ENCODE measurements at regions not wholly inside any gene's neighbourhood (a gene's known extent, or its start where the extent isn't known, plus 50 kb on each side); places are given as distances from the start of the nearest gene placed in this dataset.

DNA sequence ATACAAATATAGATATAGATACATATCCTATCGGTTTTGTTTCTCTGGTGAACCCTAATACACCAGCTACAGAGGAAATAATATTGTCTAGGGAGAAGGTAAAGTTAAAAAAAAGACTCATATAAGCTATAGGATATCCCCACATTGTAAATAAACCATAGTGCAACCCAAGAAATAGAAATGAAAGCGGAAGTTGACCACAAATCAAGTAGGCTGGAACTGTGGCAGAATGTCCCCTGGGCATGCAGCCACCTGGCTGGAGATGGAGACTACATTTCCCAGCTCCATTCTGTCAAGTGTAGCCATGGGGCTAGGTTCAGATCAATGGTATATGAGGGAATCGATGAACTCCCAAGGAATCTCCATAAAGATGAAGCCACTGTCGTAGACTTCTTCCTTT, 70.1 kb upstream of the RPS6KA2 start:
- Histone ChIP-seq H3K9ac (ENCODE audit: insufficient read length) (no peak overlapping the region), H3K4me3 (no peak overlapping the region), H3K36me3 (ENCODE audit: insufficient read depth, low read length) (no peaks in the 10 kb centered on the region), H3K27ac (no peak overlapping the region), H3K9me3 (ENCODE audit: low read depth, low read length) (no peaks in the 10 kb centered on the region)
- DNase-seq (ENCODE audit: low read depth, low spot score), result no peak
- TF ChIP-seq FOXP2 (optimal IDR thresholded peaks at IDR 0.05; ENCODE audit: control extremely low read depth, extremely low read length, insufficient read depth), result no peak
- no peak for TF ChIP-seq POLR2AphosphoS5 (IDR thresholded peaks at IDR 0.05; ENCODE audit: borderline replicate concordance, low read depth, low read length)
- TF ChIP-seq EZH2 (IDR thresholded peaks at IDR 0.05), result no peak

DNA sequence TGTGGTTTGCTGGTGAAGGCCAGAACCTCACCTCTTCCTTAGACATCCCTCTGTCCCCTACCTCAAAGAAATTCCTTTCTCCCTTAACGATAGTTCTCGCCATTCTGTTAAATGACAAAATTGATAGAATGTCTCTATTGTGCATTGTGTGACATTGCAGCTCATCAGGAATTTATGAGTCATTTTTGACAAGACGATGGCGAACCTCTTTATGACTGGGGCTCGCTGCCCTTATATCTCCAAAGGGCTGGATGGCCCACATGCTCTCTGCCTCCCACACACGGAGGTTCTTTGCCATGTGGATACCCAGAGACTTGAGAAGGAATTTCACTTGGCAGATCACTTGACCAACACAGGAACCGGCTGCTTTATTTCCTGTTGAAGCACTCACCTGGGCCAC, 66.8 kb upstream of the RPS6KA2 start:
- DNase-seq (ENCODE audit: low read depth, low spot score), result no peak
- H3K9ac ChIP-seq (ENCODE audit: insufficient read length), result no peak overlapping the region
- TF ChIP-seq FOXP2 (optimal IDR thresholded peaks at IDR 0.05; ENCODE audit: control extremely low read depth, extremely low read length, insufficient read depth) (no peak), EZH2 (IDR thresholded peaks at IDR 0.05) (no peak)

DNA sequence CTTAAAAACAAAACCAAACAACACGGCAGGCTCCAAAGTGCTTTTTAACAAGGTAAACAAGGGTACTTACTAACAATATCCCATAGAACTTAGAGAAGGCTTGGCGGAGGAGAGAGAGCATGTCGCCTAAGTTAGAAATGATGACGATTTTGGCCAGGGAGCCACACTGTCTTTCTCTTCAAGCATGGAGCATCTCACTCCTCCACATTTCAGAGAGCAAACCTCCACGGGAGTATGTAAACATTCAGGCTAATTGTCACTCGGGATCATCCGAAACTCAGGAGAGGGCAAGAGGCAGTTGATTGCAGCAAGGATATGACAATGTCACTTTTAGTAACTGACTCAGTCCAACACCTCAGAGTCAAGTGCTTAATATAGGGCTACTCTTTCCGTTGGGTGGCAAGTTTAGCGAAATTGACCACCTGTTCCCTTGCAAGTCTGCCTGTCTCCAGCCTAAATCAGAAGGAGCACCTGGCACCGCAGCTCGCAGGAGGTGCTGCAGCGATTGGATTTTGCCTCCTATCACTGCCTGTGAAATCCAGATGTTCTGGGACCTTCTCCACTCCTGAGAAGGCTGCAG, 65.8 kb upstream of the RPS6KA2 start:
- Histone ChIP-seq H3K9me3 (ENCODE audit: low read depth, low read length) (no peaks in the 10 kb centered on the region), H3K36me3 (ENCODE audit: insufficient read depth, low read length) (no peaks in the 10 kb centered on the region), H3K9ac (ENCODE audit: insufficient read length) (no peak overlapping the region), H3K4me3 (no peak overlapping the region), H3K27ac (no peak overlapping the region)
- DNase-seq (ENCODE audit: low read depth, low spot score), result no peak
- no peak for TF ChIP-seq FOXP2 (optimal IDR thresholded peaks at IDR 0.05; ENCODE audit: control extremely low read depth, extremely low read length, insufficient read depth)
- no peak for TF ChIP-seq EZH2 (IDR thresholded peaks at IDR 0.05)
- TF ChIP-seq POLR2AphosphoS5 (IDR thresholded peaks at IDR 0.05; ENCODE audit: borderline replicate concordance, low read depth, low read length), result no peak

More for the DNA sequence above, 66.8 kb upstream of the RPS6KA2 start:
- no peak overlapping the region for H3K27ac ChIP-seq
- H3K9me3 ChIP-seq (ENCODE audit: low read depth, low read length), result no peaks in the 10 kb centered on the region
- no peak overlapping the region for H3K4me3 ChIP-seq
- H3K36me3 ChIP-seq (ENCODE audit: insufficient read depth, low read length), result no peaks in the 10 kb centered on the region

DNA sequence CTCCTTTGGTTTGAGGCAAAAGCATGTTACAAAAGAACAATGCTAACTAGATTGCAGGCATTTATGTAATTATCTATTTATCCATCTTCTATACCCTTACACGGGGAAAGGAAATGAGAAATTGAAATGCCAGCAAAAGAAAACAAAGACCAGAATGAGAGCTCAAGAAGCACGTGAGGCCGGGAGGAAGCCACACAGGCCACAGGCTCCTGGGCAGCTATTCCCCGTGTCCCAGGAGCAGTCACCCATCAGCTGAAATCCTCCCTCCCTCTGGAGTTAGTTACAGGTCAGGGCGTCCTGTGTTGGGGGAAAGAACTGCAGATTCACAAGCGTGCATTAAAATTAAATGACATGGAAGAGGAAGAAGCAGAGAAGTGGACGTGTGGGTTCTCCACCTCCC, 64.7 kb upstream of the RPS6KA2 start:
- no peak for DNase-seq (ENCODE audit: low read depth, low spot score)
- no peaks in the 10 kb centered on the region for H3K36me3 ChIP-seq (ENCODE audit: insufficient read depth, low read length)
- H3K4me3 ChIP-seq, result no peak overlapping the region
- no peak overlapping the region for H3K27ac ChIP-seq
- no peak overlapping the region for H3K9ac ChIP-seq (ENCODE audit: insufficient read length)
- no peak for TF ChIP-seq FOXP2 (optimal IDR thresholded peaks at IDR 0.05; ENCODE audit: control extremely low read depth, extremely low read length, insufficient read depth)
- TF ChIP-seq POLR2AphosphoS5 (IDR thresholded peaks at IDR 0.05; ENCODE audit: borderline replicate concordance, low read depth, low read length), result no peak
- TF ChIP-seq EZH2 (IDR thresholded peaks at IDR 0.05), result no peak
- H3K9me3 ChIP-seq (ENCODE audit: low read depth, low read length), result no peaks in the 10 kb centered on the region

DNA sequence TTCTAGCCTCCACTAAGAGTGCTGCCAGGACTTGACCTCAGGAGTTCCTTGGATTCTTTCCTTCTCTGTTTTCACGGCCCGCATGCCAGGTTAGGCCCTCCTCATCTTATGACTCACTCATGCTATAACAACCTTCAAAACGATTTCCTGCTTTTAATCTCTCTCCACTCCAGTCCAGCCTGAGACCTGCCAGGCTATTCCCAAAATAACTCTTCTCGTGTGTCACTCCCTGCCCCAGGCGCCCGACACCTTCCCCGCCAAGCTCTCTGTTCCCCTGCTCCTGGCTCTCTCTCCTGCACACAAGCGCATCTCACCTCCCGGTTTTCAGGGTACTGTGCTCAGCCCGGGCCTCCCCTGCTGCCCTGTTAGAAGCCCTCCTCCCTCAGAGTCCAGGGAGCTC, 64.1 kb upstream of the RPS6KA2 start:
- TF ChIP-seq POLR2AphosphoS5 (IDR thresholded peaks at IDR 0.05; ENCODE audit: borderline replicate concordance, low read depth, low read length) (no peak), EZH2 (IDR thresholded peaks at IDR 0.05) (no peak), FOXP2 (optimal IDR thresholded peaks at IDR 0.05; ENCODE audit: control extremely low read depth, extremely low read length, insufficient read depth) (no peak)
- Histone ChIP-seq H3K9ac (ENCODE audit: insufficient read length) (no peak overlapping the region), H3K27ac (no peak overlapping the region), H3K36me3 (ENCODE audit: insufficient read depth, low read length) (no peaks in the 10 kb centered on the region), H3K4me3 (no peak overlapping the region), H3K9me3 (ENCODE audit: low read depth, low read length) (no peaks in the 10 kb centered on the region)
- no peak for DNase-seq (ENCODE audit: low read depth, low spot score)

DNA sequence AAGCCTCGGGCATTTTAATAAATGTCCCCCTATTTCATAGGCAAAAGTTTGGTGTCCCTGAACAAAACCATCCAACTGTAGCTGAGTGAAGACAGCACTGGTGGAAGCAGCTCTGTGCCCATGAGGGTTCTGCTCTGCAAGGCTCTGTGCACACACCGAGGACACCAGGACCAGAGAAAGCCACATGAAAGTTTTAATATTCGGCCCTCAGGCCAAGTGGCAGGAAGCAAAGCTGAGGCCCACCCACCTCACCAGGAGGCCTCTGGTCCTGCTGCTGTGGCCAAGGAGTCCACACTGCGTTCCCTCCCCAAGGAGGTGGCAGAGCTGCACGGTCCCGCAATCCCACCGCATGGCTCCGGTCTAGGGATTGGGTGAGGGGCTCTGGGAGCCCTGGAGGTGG, 62.6 kb upstream of the RPS6KA2 start:
- no peaks in the 10 kb centered on the region for H3K36me3 ChIP-seq (ENCODE audit: insufficient read depth, low read length)
- H3K27ac ChIP-seq, result no peak overlapping the region
- no peaks in the 10 kb centered on the region for H3K9me3 ChIP-seq (ENCODE audit: low read depth, low read length)
- H3K4me3 ChIP-seq, result no peak overlapping the region
- TF ChIP-seq FOXP2 (optimal IDR thresholded peaks at IDR 0.05; ENCODE audit: control extremely low read depth, extremely low read length, insufficient read depth) (no peak), EZH2 (IDR thresholded peaks at IDR 0.05) (peak; percentile 3)
- DNase-seq (ENCODE audit: low read depth, low spot score), result no peak
- no peak overlapping the region for H3K9ac ChIP-seq (ENCODE audit: insufficient read length)

DNA sequence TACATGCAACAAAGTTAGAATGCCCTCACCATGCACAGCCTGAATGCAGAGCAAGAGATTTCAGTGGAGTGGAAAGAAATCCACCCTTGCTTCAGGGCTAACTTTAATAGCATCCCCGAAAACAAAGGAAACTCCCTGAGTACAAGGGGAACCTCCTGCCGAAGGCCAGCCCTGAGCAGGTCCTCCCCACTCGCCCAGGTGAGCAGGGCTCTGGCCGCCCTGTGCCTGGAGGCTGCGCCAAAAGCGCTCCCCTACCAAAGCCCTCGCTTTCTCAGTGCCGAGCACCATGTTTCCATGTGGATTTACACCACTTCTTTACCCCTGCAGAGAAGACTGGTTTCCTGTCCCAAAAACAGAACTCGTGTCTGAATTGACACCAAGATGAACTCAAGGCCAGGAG, 61.9 kb upstream of the RPS6KA2 start:
- H3K9ac ChIP-seq (ENCODE audit: insufficient read length), result no peak overlapping the region
- TF ChIP-seq EZH2 (IDR thresholded peaks at IDR 0.05), result no peak
- TF ChIP-seq POLR2AphosphoS5 (IDR thresholded peaks at IDR 0.05; ENCODE audit: borderline replicate concordance, low read depth, low read length), result no peak
- no peak for TF ChIP-seq FOXP2 (optimal IDR thresholded peaks at IDR 0.05; ENCODE audit: control extremely low read depth, extremely low read length, insufficient read depth)
- no peak overlapping the region for H3K4me3 ChIP-seq
- no peak for DNase-seq (ENCODE audit: low read depth, low spot score)
- H3K9me3 ChIP-seq (ENCODE audit: low read depth, low read length), result no peaks in the 10 kb centered on the region
- H3K27ac ChIP-seq, result no peak overlapping the region
- no peaks in the 10 kb centered on the region for H3K36me3 ChIP-seq (ENCODE audit: insufficient read depth, low read length)

DNA sequence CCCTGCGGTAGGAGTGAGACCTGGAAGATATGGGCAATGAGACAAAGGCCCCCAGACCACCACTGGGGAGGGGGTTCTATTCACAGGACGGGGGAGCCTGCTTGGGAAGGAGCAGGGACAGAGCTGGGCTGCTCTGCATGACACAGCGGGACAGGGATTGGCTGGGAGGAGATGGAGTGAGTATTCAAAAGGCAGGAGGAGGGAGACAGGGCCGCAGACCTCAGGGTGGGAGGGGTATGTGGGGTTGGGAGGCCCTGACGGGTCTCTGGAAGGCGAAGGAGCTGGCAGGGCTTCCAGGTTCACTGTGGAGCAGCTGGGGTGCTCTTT, 60.8 kb upstream of the RPS6KA2 start:
- Histone ChIP-seq H3K27ac (no peak overlapping the region), H3K9me3 (ENCODE audit: low read depth, low read length) (no peaks in the 10 kb centered on the region), H3K36me3 (ENCODE audit: insufficient read depth, low read length) (no peaks in the 10 kb centered on the region), H3K4me3 (no peak overlapping the region), H3K9ac (ENCODE audit: insufficient read length) (no peak overlapping the region)
- TF ChIP-seq FOXP2 (optimal IDR thresholded peaks at IDR 0.05; ENCODE audit: control extremely low read depth, extremely low read length, insufficient read depth) (no peak), EZH2 (IDR thresholded peaks at IDR 0.05) (no peak), POLR2AphosphoS5 (IDR thresholded peaks at IDR 0.05; ENCODE audit: borderline replicate concordance, low read depth, low read length) (no peak)
- DNase-seq (ENCODE audit: low read depth, low spot score), result no peak

DNA sequence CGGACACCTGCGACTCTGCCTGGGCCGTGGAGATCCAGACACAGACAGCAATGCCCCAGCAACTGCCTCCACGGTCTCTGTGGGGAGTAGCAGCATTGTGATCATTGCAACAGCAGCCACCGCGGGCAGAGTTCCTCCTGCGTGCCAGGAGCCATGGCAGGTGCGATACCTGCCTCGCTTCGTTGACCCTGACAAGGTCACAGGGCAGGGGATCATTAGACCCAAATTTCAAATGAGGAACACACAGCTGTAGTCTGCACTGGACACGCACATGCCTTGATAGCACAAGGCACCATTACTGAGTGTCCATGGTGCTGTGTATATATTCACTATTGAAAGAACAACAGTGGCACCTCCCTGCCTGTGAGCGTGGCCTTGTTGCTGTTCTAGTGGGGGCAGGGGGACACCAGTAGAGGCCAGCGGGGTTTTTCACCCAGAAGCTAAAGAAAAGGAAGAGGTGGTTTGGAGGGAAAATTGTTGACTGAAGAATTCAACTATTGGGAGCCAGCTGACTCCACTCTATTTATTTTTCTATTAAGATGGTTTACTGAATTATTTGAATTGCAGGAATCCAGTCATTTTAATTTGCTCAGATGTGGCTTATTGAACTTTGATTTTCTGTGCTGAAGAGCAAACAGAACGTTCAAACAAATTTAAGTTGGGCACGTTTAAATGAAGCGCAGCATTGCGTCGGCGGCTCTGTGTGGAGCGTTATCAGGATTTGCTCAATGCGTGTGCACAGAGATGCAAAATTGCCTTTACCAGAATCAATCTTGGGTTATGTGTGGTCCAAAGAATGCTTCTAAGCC, 60.2 kb upstream of the RPS6KA2 start:
- no peaks in the 10 kb centered on the region for H3K36me3 ChIP-seq (ENCODE audit: insufficient read depth, low read length)
- H3K4me3 ChIP-seq, result no peak overlapping the region
- H3K27ac ChIP-seq, result no peak overlapping the region
- H3K9ac ChIP-seq (ENCODE audit: insufficient read length), result no peak overlapping the region
- DNase-seq (ENCODE audit: low read depth, low spot score), result no peak
- TF ChIP-seq EZH2 (IDR thresholded peaks at IDR 0.05) (peak; percentile 63), FOXP2 (optimal IDR thresholded peaks at IDR 0.05; ENCODE audit: control extremely low read depth, extremely low read length, insufficient read depth) (no peak), POLR2AphosphoS5 (IDR thresholded peaks at IDR 0.05; ENCODE audit: borderline replicate concordance, low read depth, low read length) (no peak)
- H3K9me3 ChIP-seq (ENCODE audit: low read depth, low read length), result no peaks in the 10 kb centered on the region
